Activated CD4-positive, alpha-beta T cell treated with anti-CD3 and anti-CD28 coated beads for 48 hours (primary cell): ENCODE measurements at regions not wholly inside any gene's neighbourhood (a gene's known extent, or its start where the extent isn't known, plus 50 kb on each side); places are given as distances from the start of the nearest gene placed in this dataset.

Experiments
- DNase-seq: peaks from one replicate; pipeline ENCODE4 v3.0.0-alpha.2; 2020

GRCh38 chr9:106625259-106625789 is 237.6 kb upstream of the ZNF462 start:
- no peak for DNase-seq

DNA sequence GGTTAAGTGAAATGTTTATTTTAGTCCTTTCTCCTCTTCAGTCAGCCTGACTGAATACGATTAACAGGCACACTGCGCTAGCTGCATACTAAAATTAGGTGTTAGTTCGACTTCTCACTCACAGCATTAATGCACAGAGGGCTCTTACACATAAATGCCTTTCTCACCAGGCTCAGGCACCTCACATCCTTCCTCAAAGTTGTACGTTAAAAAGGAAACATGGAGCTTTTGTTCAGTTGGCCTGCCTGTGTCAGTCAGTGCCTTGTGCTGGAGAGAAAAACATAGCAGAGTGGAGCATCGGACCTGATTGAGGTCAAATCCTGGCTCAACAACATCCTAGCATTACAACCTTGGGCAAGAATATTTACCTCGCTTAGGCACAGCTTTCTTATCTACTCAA is 236.0 kb upstream of the ZNF462 start:
- DNase-seq: no peak

DNA sequence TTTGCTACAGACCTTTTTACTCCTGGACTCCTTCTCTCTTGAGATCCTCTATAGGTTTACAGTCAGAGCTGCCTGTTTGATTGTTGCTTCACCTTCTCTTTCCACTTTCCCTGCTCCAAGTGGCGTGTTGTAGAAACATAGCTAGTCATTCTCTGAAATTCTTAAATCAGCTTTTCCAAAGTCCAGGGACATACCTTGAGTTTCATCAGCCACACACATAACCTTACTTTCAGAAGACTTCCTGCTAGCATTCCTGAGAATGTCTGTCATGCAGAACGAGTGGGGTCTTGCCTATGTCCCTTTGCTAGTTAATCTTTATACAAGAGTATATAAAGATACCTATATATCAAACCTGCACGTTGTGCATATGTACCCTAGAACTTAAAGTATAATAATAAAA is 230.3 kb upstream of the ZNF462 start:
- DNase-seq: no peak

DNA sequence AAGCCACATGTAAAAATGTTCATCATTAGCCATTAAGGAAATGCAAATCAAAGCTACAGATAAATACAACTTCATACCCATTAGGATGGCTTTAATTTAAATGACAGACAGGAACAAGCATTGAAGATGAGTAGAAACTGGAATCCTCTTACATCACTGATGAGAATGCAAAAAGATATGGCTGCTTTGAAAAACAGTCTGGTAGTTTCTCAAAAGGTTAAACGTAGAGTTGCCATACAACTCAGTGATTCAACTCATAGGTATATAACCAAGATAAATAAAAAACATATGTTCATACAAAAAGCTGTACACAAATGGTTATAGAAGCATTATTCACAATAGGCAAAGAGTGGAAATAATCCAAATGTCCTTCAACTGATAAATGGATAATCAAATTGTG is 228.8 kb upstream of the ZNF462 start:
- DNase-seq: no peak

DNA sequence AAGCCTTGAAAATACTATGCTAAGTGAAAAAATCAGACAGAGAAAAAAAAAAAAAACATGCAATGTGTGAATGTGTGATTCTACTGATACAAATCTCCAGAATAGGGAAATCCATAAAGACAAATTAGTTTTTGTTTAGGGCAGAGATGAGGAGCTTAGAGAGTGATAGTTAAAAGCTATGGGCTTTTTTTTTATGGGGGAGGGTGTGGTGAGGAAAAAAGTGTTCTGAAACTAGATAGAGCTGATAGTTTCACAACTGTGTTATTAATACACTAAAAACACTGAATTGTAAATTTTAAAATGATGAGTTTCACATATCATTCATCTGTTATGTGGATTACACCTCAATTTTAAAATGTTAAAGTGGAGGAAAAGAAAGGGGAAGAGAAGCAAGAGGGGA is 228.3 kb upstream of the ZNF462 start:
- no peak for DNase-seq

DNA sequence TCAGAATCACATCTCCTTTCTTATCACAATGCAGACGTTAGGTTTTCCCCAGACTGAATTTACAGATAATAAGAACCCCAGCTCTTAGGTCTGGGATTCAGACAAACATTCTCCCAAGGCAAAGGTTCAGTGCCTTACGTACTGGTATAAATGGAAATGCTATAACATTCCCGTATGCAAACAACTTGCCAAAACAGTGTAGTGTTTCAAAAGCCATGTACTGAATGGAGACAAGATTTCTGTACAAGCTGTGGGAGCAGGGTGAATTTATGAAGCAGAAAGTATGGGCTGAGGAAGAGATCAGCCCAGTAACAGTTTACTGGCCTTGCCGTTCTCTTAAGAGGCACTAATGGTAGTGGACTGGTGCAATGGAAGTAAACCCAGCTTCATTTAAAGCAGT is 225.5 kb upstream of the ZNF462 start:
- no peak for DNase-seq

DNA sequence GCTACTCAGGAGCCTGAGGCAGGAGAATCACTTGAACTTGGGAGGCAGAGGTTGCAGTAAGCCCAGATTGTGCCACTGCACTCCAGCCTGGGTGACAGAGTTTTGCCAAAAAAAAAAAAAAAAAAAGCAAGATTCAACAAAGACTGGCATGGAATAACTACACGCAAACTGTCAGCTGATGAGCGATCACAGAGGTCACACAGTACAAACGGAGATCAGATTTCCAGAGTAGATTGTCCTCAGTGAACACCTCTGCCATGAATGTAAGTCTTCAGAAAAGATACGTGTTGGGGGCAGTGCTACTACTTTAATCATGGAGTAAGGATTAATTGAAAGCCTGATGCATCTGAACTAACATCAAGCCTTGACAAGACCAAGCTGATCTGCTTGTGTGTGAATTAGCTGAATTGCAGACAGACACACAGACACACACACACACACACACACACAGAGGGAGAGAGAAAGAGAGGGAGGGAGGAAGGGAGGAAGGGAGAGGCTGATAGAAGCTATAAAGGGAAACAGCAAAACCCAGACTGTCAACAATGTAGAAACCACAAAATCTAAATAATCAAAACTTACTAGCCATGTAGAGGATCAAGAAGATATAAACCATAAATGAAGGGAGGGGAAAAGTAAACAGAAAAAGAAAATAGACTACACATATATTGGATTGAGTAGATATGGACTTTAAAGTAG is 222.9 kb upstream of the ZNF462 start:
- no peak for DNase-seq

DNA sequence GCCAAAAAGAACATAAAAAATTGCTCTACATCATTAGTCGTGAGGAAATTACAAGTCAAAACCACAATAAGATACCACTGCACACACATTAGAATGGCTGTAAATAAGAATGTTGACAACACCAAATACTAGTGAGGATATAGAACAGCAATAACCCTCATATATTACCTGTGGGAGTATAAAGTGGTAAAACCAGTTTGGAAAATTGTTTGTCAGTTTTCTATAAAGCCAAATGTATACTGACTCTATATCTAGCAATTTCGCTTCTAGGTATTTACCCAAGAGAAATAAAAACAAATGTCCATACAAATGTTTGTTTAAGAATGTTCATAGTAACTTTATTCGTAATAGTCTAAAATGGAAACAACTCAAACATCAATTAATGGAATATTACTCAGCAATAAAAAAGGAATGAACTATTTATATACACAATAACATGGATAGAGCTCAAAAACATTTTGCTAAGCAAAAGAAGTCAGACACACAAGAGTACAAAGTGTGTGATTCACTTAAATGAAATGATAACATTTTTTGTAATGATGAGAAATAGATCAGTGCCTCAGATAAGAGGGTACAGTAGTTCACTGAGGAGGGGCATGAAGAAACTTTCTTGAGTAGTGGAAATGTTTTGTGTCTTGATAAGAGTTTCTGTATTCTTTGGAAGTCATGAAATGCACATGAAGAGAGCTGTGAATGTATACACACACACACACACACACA is 219.6 kb upstream of the ZNF462 start:
- no peak for DNase-seq

GRCh38 chr9:106644661-106645060 is 218.3 kb upstream of the ZNF462 start:
- DNase-seq: no peak

GRCh38 chr9:106648799-106649198 is 214.2 kb upstream of the ZNF462 start:
- DNase-seq: no peak

- DNase-seq: no peak
These were observed 213.3 kb upstream of the ZNF462 start for GRCh38 chr9:106649664-106650063.

- DNase-seq: no peak
These were observed 209.8 kb upstream of the ZNF462 start for GRCh38 chr9:106653213-106653612.

DNA sequence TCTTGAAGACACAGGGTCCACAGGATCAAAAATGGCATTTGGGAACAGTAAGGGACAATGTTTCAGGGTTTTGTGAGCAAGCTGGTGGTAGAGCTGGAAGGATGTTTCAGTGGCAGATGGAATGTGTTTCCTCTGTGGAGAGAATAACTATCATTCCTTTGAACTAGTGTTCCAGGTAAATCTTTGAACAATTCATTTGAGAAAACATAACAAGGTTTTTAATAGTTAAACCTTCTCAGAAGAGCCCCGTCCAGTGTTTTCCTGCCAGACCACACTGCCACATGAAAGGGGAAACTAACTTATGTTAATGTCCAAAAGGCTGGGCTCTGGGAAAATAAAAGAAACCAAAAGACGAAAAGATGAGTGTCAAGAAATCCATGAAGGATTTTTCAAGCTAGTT is 207.0 kb upstream of the ZNF462 start:
- DNase-seq: no peak

DNA sequence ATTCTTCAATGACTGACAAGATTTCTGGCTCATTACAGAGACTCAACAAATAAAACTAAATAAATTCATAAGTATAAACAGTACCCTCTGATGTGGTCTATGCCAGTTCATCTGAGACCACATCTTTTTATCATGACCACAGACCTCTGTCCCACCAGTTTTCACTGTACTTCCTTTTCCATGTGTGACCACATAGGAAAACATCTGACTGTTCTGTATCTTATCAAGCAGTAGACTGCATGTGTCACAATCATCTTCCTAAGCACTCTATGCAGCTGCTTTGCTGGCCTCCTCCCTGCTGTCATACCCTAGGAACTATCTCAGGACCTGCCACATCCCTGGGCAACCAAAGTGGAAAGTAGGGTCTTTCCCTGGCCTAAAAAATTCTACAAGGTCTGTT is 205.0 kb upstream of the ZNF462 start:
- no peak for DNase-seq

DNA sequence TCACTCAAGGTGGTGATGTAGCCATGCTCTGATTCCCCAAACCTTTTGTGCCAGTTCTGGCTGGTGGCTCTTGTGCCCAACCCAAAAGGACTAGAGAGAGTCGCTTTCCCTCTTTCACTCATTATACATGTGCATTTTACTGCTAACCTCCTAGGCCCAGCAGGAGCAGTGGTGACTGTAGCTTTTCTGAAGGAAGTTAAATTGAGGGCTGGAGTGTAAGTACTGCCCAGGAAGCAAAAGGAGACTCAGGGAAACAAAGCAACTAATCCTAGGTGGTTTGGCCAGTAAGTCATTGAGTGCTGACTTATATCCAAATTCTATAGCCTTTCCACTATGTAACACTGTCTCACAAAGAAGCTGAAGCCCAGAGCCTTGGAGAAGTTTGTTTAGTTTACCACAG is 194.4 kb upstream of the ZNF462 start:
- DNase-seq: no peak

DNA sequence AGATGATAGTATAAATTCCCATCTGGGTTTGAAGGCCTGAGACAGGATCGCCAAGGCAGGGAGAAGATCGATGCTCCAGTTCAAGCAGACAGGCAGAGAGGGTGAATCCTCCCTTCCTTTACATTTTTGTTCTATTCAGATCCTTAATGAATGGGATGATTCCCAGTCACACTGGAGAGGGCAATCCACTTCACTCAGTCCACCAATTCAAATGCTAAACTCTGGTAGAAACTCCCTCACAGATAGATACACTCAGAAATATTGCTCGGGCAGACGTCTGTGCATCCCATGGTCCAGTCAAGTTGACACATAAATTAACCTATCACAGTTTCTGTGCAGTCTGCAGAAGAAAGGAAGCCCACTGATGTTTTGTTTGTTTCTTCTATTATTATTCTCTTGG is 193.1 kb upstream of the ZNF462 start:
- DNase-seq: no peak

- no peak for DNase-seq
These were observed 192.5 kb upstream of the ZNF462 start for GRCh38 chr9:106670418-106670817.

- no peak for DNase-seq
These were observed 187.2 kb upstream of the ZNF462 start for GRCh38 chr9:106675780-106676179.

- no peak for DNase-seq
These were observed 185.6 kb upstream of the ZNF462 start for GRCh38 chr9:106677374-106677773.

GRCh38 chr9:106677830-106678229 is 185.1 kb upstream of the ZNF462 start:
- DNase-seq: no peak

GRCh38 chr9:106678273-106678672 is 184.7 kb upstream of the ZNF462 start:
- DNase-seq: no peak

DNA sequence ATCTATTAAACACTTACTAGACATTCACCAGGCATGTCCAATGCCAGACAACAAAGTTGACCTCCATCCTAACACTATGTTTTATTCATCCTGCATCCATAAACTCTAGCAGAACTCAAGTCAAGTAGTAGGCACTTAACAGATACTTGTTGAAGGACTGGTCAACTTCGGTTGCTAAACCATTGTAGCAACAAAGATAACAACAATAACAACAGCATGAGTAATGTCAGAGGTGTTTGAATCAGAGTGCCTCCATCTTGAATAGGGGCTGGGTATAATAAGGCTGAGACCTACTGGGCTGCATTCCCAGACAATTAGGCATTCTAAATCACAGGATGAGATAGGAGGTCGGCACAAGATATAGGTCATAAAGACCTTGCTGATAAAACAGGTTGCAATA is 180.5 kb upstream of the ZNF462 start:
- DNase-seq: no peak

DNA sequence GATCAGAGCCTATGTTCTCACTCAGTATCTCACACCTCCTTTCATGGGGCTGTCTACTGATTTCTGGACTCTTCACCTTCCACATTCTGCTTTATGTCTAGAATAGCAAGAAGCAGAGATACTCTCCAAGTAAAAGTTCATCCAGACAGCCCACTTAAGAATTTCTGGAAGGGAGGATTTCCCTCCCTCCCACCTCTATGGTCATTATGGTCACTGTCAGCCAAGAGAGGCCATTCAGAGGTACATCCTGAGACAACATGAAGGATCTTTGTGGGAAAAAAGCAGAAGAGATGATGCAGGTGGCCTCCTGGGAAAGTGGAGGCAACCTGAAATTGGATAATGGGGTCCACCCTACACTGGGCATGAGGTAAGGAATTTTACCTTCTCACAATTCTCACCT is 179.5 kb upstream of the ZNF462 start:
- no peak for DNase-seq

- no peak for DNase-seq
These were observed 177.8 kb upstream of the ZNF462 start for GRCh38 chr9:106684940-106685695.
